Calu3 (cell line): ENCODE measurements at regions not wholly inside any gene's neighbourhood (a gene's known extent, or its start where the extent isn't known, plus 50 kb on each side); places are given as distances from the start of the nearest gene placed in this dataset.

Experiments
- BruUV-seq: library from RNA; stranded (reverse); fragments of 400-500 nt; replicated peaks from 2 replicates; lab custom pipeline; 2021; lab: Mats Ljungman, UMichigan
- CTCF ChIA-PET: fragments of 300-600 bp; sonication (Branson Sonifier 250); formaldehyde crosslinking; loops from one replicate; lab custom pipeline; 2022; ENCODE audit warnings: antibody characterized with exemption; lab: Charles Lee
- DNase-seq: peaks from one replicate; pipeline ENCODE4 v3.0.0; 2022
- H3K27ac Mint-ChIP-seq: one replicate; pipeline ENCODE4 v1.8.0; 2022; ENCODE audit warnings: mixed read lengths; ENCODE audit not compliant: unreplicated experiment
- H3K27me3 Mint-ChIP-seq: one replicate; pipeline ENCODE4 v1.8.0; 2022; ENCODE audit warnings: mixed read lengths; ENCODE audit not compliant: unreplicated experiment
- H3K36me3 Mint-ChIP-seq: one replicate; pipeline ENCODE4 v1.8.0; 2022; ENCODE audit warnings: mild to moderate bottlenecking, moderate library complexity, mixed read lengths; ENCODE audit not compliant: insufficient read depth, unreplicated experiment
- H3K4me1 Mint-ChIP-seq: one replicate; pipeline ENCODE4 v1.8.0; 2022; ENCODE audit warnings: mild to moderate bottlenecking, low read depth, mixed read lengths; ENCODE audit not compliant: unreplicated experiment
- H3K4me3 Mint-ChIP-seq: one replicate; pipeline ENCODE4 v1.8.0; 2022; ENCODE audit warnings: mild to moderate bottlenecking, low read depth, moderate library complexity, mixed read lengths; ENCODE audit not compliant: unreplicated experiment
- H3K9me3 Mint-ChIP-seq: one replicate; pipeline ENCODE4 v1.8.0; 2022; ENCODE audit warnings: low read depth, mixed read lengths; ENCODE audit not compliant: unreplicated experiment
- intact Hi-C: fragments of 100-400 bp; cut with micrococcal nuclease; formaldehyde crosslinking; loops from one replicate; pipeline ENCODE4 v1.10.0; 2022; ENCODE audit not compliant: unreplicated experiment
- TF ChIP-seq, protein P1 (sequence below): fragments of 200-600 bp; IDR thresholded peaks from one replicate; pipeline ENCODE4 v1.8.0; 2022; ENCODE audit warnings: antibody characterized with exemption; ENCODE audit not compliant: unreplicated experiment

DNA sequence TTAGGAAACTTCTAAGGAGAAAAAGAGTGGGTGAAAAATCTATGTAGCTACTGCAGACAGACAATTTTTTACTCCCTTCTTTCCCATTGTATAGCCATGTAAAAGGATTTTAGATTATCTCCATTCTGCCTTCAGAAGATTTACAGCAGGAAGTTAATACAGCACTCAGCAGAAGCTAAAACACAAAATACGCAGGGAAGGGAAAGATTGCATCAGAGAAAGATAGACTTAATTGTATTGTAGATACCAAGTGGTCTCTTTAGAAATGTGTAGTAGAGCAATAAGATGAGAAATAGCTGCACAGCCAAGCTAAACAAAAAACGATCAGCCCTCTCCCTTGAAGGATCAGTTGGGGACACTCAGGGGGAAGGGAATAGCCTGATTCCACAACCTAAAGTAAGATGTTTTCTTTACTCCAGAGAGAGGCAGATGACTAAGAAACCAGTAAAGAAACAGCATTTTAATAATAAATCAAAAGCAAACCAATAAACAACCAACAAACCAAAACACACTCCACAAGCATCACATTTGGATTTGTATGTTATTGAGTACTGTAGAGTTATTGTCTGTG is 236.7 kb upstream of the SLITRK1 start:
- no peak overlapping the region for H3K27ac Mint-ChIP-seq
- no TSS peak for BruUV-seq
- H3K4me1 Mint-ChIP-seq, result no peaks in the 10 kb centered on the region
- H3K27me3 Mint-ChIP-seq, result no peaks in the 10 kb centered on the region
- H3K9me3 Mint-ChIP-seq, result no peaks in the 10 kb centered on the region
- no peak overlapping the region for H3K4me3 Mint-ChIP-seq
- H3K36me3 Mint-ChIP-seq, result no peaks in the 10 kb centered on the region
- DNase-seq, result no peak
- CTCF ChIA-PET, result no interaction called here
- TF ChIP-seq, protein P1, sequence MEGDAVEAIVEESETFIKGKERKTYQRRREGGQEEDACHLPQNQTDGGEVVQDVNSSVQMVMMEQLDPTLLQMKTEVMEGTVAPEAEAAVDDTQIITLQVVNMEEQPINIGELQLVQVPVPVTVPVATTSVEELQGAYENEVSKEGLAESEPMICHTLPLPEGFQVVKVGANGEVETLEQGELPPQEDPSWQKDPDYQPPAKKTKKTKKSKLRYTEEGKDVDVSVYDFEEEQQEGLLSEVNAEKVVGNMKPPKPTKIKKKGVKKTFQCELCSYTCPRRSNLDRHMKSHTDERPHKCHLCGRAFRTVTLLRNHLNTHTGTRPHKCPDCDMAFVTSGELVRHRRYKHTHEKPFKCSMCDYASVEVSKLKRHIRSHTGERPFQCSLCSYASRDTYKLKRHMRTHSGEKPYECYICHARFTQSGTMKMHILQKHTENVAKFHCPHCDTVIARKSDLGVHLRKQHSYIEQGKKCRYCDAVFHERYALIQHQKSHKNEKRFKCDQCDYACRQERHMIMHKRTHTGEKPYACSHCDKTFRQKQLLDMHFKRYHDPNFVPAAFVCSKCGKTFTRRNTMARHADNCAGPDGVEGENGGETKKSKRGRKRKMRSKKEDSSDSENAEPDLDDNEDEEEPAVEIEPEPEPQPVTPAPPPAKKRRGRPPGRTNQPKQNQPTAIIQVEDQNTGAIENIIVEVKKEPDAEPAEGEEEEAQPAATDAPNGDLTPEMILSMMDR, result no peak
- intact Hi-C loops, result no loop called here

DNA sequence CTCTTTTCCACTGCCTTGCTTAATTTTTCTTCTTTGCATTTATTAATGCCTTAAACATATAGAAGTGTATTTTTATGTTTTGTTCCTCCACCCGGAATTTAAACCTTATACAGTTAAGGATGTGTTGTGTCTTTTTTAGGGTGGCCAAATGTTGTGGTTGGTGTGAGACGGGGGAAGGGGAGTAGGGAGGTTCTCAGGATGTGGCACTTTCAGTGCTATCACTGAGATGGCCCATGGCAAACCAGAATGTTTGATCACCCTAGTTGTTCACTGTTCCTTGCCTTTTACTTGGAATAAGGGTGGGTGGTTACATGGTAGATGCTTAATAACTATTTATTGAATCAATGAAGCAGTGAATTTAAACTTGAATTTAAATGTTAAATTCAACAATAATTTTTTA is 216.0 kb upstream of the SLITRK1 start:
- Mint-ChIP-seq H3K4me1 (no peaks in the 10 kb centered on the region), H3K27me3 (no peaks in the 10 kb centered on the region), H3K9me3 (no peaks in the 10 kb centered on the region), H3K4me3 (no peak overlapping the region), H3K36me3 (no peaks in the 10 kb centered on the region), H3K27ac (no peak overlapping the region)
- BruUV-seq, result no TSS peak
- intact Hi-C loops, result no loop called here
- TF ChIP-seq, protein P1, result no peak
- CTCF ChIA-PET, result no interaction called here
- DNase-seq, result no peak

DNA sequence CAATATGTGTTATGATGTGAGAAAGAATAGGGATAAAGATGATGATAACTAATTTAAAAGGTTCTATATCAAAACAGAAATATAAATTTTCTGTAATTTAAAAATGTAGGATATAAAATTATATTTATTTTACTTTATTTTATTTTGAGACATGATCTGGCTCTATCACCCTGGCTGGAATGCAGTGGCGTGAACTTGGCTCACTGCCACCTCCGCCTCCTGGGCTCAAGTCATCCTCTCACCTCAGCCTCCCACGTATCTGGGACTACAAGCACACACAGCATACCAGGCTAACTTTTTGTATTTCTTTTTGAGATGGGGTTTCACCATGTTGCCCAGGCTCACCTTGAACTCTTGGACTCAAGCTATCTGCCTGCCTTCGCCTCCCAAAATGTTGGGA is 214.9 kb upstream of the SLITRK1 start:
- Mint-ChIP-seq H3K27ac (no peak overlapping the region), H3K36me3 (no peaks in the 10 kb centered on the region), H3K27me3 (no peaks in the 10 kb centered on the region), H3K9me3 (no peaks in the 10 kb centered on the region), H3K4me1 (no peaks in the 10 kb centered on the region), H3K4me3 (no peak overlapping the region)
- no TSS peak for BruUV-seq
- intact Hi-C loops, result no loop called here
- CTCF ChIA-PET, result no interaction called here
- DNase-seq, result no peak
- TF ChIP-seq, protein P1, result no peak

DNA sequence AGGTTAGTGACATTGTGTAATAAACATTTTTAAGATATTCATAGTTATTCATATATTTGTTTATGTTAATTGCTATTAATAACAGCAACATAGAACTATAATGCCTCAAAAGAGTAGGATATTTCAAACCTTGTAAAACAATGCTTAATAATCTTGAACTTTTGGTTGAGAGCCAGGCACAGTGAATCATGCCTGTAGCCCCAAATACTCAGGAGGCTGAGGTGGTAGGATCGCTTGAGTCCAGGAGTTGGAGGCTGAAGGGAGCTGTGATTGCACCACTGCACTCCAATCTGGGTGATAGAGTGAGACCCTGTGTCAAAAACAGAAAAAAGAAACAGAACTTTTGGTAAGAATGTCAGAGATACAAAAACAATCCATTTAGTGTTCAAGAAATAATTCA is 213.9 kb upstream of the SLITRK1 start:
- no TSS peak for BruUV-seq
- DNase-seq, result no peak
- intact Hi-C loops, result no loop called here

More for the DNA sequence above, 213.9 kb upstream of the SLITRK1 start:
- Mint-ChIP-seq H3K9me3 (no peaks in the 10 kb centered on the region), H3K36me3 (no peaks in the 10 kb centered on the region), H3K4me3 (no peak overlapping the region), H3K27ac (no peak overlapping the region), H3K4me1 (no peaks in the 10 kb centered on the region), H3K27me3 (no peaks in the 10 kb centered on the region)
- TF ChIP-seq, protein P1, result no peak
- CTCF ChIA-PET, result no interaction called here
